GM12864 (cell line): ENCODE measurements at regions not wholly inside any gene's neighbourhood (a gene's known extent, or its start where the extent isn't known, plus 50 kb on each side); places are given as distances from the start of the nearest gene placed in this dataset.

Source experiments
- DNase-seq: peaks from one replicate; pipeline ENCODE4 v3.0.0-alpha.2; 2011; ENCODE audit warnings: low read depth
- H3K4me3 ChIP-seq: 2 replicates; pipeline ENCODE4 v1.5.1; 2011; ENCODE audit warnings: mild to moderate bottlenecking, low read depth, low read length, control low read depth
- CTCF ChIP-seq: IDR thresholded peaks from 2 replicates; pipeline ENCODE4 v1.5.1; 2011; ENCODE audit warnings: low read depth, mild to moderate bottlenecking, moderate library complexity, low read length, control low read depth, inconsistent platforms; ENCODE audit errors: missing control alignments

GRCh38 chr5:73344835-73345234, 103.7 kb downstream of the FOXD1 start:
- TF ChIP-seq CTCF = no peak
- no peak for DNase-seq
- H3K4me3 ChIP-seq = no peak overlapping the region

- TF ChIP-seq CTCF = no peak
- H3K4me3 ChIP-seq = no peak overlapping the region
- DNase-seq = no peak
Observed at GRCh38 chr5:73339711-73340110, 108.9 kb downstream of the FOXD1 start.

- no peak for DNase-seq
- no peak for TF ChIP-seq CTCF
- H3K4me3 ChIP-seq = no peak overlapping the region
Observed at GRCh38 chr5:73339051-73339575, 109.5 kb downstream of the FOXD1 start.

- no peak overlapping the region for H3K4me3 ChIP-seq
- no peak for DNase-seq
- no peak for TF ChIP-seq CTCF
Observed at GRCh38 chr5:73338256-73339050, 110.1 kb downstream of the FOXD1 start.

- no peak for DNase-seq
- no peak for TF ChIP-seq CTCF
- no peak overlapping the region for H3K4me3 ChIP-seq
Observed at GRCh38 chr5:73337586-73338255, 110.9 kb downstream of the FOXD1 start.

- H3K4me3 ChIP-seq = no peak overlapping the region
- no peak for TF ChIP-seq CTCF
- DNase-seq = no peak
Observed at GRCh38 chr5:73336366-73336765, 112.2 kb downstream of the FOXD1 start.
